Fibroblast of villous mesenchyme (primary cell): ENCODE measurements at regions not wholly inside any gene's neighbourhood (a gene's known extent, or its start where the extent isn't known, plus 50 kb on each side); places are given as distances from the start of the nearest gene placed in this dataset.

ENCODE experiments used
- DNase-seq: peaks from one replicate; pipeline ENCODE4 v3.0.0-alpha.2; 2010; ENCODE audit warnings: low read depth
- H3K4me3 ChIP-seq: 2 replicates; pipeline ENCODE4 v1.5.1; 2011; ENCODE audit warnings: low read depth, mild to moderate bottlenecking, low read length
- TF ChIP-seq, protein P1 (sequence below): IDR thresholded peaks from 2 replicates; pipeline ENCODE4 v1.5.1; 2012; ENCODE audit warnings: low read depth, mild to moderate bottlenecking, low read length; ENCODE audit not compliant: insufficient read depth

DNA sequence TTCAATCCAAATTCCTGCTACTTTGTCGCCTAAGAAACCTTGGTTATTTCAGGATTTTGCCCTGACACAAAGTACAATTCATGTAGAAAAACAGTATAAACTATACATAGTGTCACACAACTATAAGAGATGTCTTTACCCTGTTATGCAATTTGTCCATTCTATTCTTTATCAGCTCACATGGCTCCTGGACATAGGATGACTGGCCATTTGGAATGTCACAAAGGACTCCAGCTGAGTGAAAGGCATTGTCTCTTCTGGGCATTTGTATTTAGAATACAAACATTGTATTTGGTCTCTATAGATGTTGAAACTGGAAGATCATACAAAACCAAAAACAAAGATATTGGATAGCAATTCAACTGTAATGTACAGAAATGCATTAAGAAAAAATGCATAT lies 944.6 kb upstream of the LRRTM1 start:
- H3K4me3 ChIP-seq, result no peak overlapping the region
- TF ChIP-seq, protein P1, sequence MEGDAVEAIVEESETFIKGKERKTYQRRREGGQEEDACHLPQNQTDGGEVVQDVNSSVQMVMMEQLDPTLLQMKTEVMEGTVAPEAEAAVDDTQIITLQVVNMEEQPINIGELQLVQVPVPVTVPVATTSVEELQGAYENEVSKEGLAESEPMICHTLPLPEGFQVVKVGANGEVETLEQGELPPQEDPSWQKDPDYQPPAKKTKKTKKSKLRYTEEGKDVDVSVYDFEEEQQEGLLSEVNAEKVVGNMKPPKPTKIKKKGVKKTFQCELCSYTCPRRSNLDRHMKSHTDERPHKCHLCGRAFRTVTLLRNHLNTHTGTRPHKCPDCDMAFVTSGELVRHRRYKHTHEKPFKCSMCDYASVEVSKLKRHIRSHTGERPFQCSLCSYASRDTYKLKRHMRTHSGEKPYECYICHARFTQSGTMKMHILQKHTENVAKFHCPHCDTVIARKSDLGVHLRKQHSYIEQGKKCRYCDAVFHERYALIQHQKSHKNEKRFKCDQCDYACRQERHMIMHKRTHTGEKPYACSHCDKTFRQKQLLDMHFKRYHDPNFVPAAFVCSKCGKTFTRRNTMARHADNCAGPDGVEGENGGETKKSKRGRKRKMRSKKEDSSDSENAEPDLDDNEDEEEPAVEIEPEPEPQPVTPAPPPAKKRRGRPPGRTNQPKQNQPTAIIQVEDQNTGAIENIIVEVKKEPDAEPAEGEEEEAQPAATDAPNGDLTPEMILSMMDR, result no peak
- DNase-seq, result no peak

DNA sequence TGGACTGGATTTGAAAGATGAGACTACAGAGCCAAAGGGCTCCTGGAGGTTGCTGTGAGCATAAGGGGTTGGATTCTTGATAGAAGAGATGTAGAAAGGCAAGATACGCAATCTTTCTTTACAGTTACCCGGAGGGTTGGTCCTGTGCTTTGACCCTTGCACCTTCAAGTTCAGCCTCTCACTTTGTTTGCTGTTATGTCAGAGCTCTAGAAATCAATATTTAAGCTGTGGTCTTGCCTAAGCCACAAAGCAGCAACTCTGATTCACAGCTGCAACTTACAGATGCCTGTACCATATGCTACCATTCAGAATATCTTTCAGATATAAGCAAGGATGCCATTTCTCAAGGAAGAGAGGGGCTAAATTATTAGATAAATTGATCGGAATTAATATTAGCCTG lies 943.1 kb upstream of the LRRTM1 start:
- H3K4me3 ChIP-seq, result no peak overlapping the region
- no peak for DNase-seq
- TF ChIP-seq, protein P1, result no peak

DNA sequence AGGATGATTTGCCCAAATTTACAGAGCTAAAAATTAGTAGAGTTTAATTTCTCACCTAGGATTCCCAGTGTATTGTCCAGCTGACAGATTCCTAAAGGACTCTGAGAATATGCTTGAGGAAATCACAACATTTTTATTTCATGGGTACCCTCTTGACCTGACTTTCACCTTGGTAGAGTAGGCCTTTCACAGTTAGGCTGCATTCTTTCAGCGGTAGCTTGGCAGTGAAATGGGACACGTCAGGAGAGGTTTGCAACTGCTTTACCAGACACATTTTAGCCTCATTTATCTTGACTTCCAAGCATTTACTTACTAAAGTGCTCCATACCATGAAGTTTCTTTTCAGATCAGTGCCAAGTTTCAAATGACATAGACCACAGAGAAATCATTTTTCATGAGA lies 937.9 kb upstream of the LRRTM1 start:
- DNase-seq, result no peak
- TF ChIP-seq, protein P1, result no peak
- H3K4me3 ChIP-seq, result no peak overlapping the region

DNA sequence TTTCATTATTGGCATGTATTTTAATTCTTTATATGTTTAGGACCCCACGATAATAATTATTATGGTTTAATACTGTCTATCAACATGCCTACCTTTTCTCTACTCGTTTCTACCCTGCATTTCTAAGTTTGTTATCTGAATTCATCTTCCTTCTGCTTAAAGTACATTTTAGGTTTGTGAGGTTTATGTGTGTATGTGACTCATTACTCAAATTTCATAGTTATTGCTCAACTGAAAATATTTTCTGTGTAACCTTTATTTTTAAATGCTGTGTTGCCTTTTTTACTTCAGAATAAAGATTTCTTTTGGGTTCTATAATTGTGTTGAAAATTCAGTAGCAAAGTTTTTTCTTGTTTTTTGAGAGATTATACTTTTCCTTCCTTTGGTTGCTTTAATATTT lies 933.9 kb upstream of the LRRTM1 start:
- TF ChIP-seq, protein P1, result no peak
- H3K4me3 ChIP-seq, result no peak overlapping the region

DNA sequence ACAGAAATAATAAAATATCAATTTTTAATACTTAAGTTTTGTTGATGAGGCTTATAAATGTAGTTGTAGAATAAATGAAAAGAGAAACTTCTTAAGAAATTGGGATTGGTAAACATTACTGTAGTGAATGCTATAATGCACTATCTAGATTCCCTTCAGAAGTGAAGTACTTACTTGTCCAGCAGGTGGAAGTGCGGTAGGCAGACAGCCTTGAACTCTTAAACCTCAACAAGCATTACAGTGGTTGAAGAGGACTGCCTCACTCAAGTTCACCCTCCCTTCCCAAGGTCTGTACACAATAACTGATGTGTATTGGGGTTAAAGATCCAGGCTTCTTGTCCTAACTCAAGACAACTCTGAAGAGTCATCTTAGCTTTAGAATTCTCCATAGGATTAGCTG lies 931.0 kb upstream of the LRRTM1 start:
- no peak for DNase-seq
- no peak overlapping the region for H3K4me3 ChIP-seq
- TF ChIP-seq, protein P1, result no peak

More for the DNA sequence above, 933.9 kb upstream of the LRRTM1 start:
- no peak for DNase-seq

DNA sequence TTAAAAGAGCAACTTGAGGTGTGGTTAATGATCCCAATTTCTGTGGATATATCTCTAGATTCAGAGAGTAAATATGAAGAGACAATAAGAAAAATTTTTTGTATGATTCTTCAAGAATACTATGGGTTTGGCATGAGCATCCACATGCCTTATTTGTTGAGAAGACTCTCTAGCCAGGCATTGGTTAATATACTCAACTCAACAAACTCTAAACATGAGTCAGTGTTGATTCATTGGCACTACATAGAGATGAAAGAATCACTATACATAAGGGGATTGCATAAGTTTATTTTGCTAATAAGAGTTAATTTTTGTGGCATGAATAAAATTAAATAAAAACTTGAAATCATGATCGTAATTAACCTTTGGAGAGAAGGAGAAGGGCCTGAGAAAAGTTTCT lies 930.2 kb upstream of the LRRTM1 start:
- DNase-seq, result no peak
- TF ChIP-seq, protein P1, result no peak
- H3K4me3 ChIP-seq, result no peak overlapping the region

DNA sequence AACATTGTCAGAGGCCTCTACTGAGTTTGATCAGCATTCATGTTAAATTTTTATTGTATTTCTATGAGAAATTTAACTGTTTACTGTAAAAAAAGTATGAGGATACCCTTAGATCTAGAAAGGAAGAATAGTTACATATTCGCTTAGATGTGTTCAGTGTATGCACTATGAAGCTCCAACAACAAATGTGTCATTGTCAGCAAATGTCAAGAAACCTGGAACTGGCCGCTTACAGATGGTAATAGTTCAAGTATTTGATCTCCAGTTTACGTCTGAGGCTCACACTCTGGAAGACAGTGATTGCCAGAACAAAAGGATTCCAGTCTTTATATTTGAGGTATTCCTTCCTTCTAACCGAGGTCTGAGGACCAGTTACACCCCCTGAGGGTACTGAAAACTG lies 921.2 kb upstream of the LRRTM1 start:
- H3K4me3 ChIP-seq, result no peak overlapping the region
- no peak for DNase-seq
- TF ChIP-seq, protein P1, result no peak
